ENCODE measurements at regions not wholly inside any gene's neighbourhood (a gene's known extent, or its start where the extent isn't known, plus 50 kb on each side); places are given as distances from the start of the nearest gene placed in this dataset.

GRCh38 chr5:122721127-122721526, 53.8 kb upstream of the SNX2 start:
- Mint-ChIP-seq H3K4me1 (ENCODE audit: low read depth, unreplicated experiment) (peaks cover 13% of the 10 kb centered on the region), H3K27ac (ENCODE audit: unreplicated experiment) (no peak overlapping the region), H3K27me3 (ENCODE audit: unreplicated experiment) (no peaks in the 10 kb centered on the region), H3K9me3 (ENCODE audit: low read depth, unreplicated experiment) (no peaks in the 10 kb centered on the region), H3K4me3 (ENCODE audit: low read depth, unreplicated experiment) (no peak overlapping the region), H3K36me3 (ENCODE audit: insufficient read depth, unreplicated experiment) (no peaks in the 10 kb centered on the region)
- no TSS peak for BruUV-seq (replicated peaks)
- CTCF ChIA-PET = interaction anchor here (0.7 kb wide), 1 partner anchor 222 kb away, joined by 3 read pairs; no protein-coding TSS in a partner anchor
- no peak for DNase-seq
- TF ChIP-seq CTCF (IDR thresholded peaks at IDR 0.05; ENCODE audit: unreplicated experiment) = no peak
- intact Hi-C loops (cut with micrococcal nuclease; ENCODE audit: unreplicated experiment) = no loop called here

- no peak for DNase-seq
- no TSS peak for BruUV-seq (replicated peaks)
- Mint-ChIP-seq H3K27me3 (ENCODE audit: unreplicated experiment) (no peaks in the 10 kb centered on the region), H3K4me1 (ENCODE audit: low read depth, unreplicated experiment) (peaks cover 17% of the 10 kb centered on the region), H3K9me3 (ENCODE audit: low read depth, unreplicated experiment) (no peaks in the 10 kb centered on the region), H3K36me3 (ENCODE audit: insufficient read depth, unreplicated experiment) (no peaks in the 10 kb centered on the region), H3K27ac (ENCODE audit: unreplicated experiment) (no peak overlapping the region), H3K4me3 (ENCODE audit: low read depth, unreplicated experiment) (no peak overlapping the region)
- intact Hi-C loops (cut with micrococcal nuclease; ENCODE audit: unreplicated experiment) = no loop called here
- TF ChIP-seq CTCF (IDR thresholded peaks at IDR 0.05; ENCODE audit: unreplicated experiment) = no peak
- CTCF ChIA-PET = no interaction called here
Measured at GRCh38 chr5:122722341-122722740, 52.5 kb upstream of the SNX2 start.

- Mint-ChIP-seq H3K9me3 (ENCODE audit: low read depth, unreplicated experiment) (no peaks in the 10 kb centered on the region), H3K27ac (ENCODE audit: unreplicated experiment) (no peak overlapping the region), H3K4me1 (ENCODE audit: low read depth, unreplicated experiment) (peaks cover 17% of the 10 kb centered on the region), H3K36me3 (ENCODE audit: insufficient read depth, unreplicated experiment) (no peaks in the 10 kb centered on the region), H3K27me3 (ENCODE audit: unreplicated experiment) (no peaks in the 10 kb centered on the region), H3K4me3 (ENCODE audit: low read depth, unreplicated experiment) (no peak overlapping the region)
- BruUV-seq (replicated peaks) = no TSS peak
- CTCF ChIA-PET = no interaction called here
- DNase-seq = no peak
- no peak for TF ChIP-seq CTCF (IDR thresholded peaks at IDR 0.05; ENCODE audit: unreplicated experiment)
- intact Hi-C loops (cut with micrococcal nuclease; ENCODE audit: unreplicated experiment) = no loop called here
Measured at GRCh38 chr5:122723606-122724352, 51.1 kb upstream of the SNX2 start.
